ENCODE measurements at regions not wholly inside any gene's neighbourhood (a gene's known extent, or its start where the extent isn't known, plus 50 kb on each side); places are given as distances from the start of the nearest gene placed in this dataset.

DNA sequence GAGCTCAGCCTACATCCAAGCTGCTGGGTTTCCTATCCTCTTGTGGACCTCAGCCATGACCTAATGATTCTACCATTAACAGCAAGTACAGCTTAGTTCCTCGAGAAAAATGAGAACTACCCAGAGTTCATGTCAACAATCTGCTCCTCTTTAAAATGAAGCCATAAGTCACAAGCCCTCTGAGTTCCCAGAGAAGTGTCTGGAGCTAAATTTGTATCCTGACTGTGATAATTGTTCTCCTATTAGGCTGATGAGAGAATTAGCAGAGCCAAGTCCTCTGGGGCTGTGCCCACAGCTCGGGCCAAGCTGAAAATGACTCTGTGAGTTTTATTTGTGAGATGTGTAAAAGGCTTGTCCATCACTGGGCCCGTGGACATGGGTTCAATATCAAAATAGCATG is 145.1 kb upstream of the SMIM23 start:
- H4K8ac ChIP-seq (ENCODE audit: extremely low read depth, insufficient read depth, low read length) = no peak overlapping the region
- no peak overlapping the region for H3K23ac ChIP-seq (ENCODE audit: insufficient read length)
- H3K4me1 ChIP-seq (replicated peaks in 1 of 4; ENCODE audit: control insufficient read depth in 3 of 4, insufficient read depth in 4 of 4, low read length in 3 of 4) = peaks cover 0 to 4% (median 0%) of the 10 kb centered on the region in 4 experiments; a peak in 1 of 7 replicates
- H2BK120ac ChIP-seq (replicated peaks; ENCODE audit: low read depth, low read length) = no peak overlapping the region
- no peak overlapping the region for H2AFZ ChIP-seq (ENCODE audit: low read length)
- no peak overlapping the region for H3K14ac ChIP-seq (ENCODE audit: insufficient read length)
- no peak overlapping the region for H2BK5ac ChIP-seq (ENCODE audit: low read depth, low read length)
- WGBS, 2 experiments (ENCODE audit: extremely low coverage in 1 of 2, insufficient coverage in 1 of 2, insufficient read length in 1 of 2, insufficient replicate concordance in 2 of 2, low coverage in 1 of 2, low lambda C conversion rate in 2 of 2, missing lambda C conversion rate in 1 of 2) = 81% methylated on average over 3 of the region's 3 CpGs; no CpG with 5 or more reads in 1 of the 2 experiments
- H4K20me1 ChIP-seq (replicated peaks in 1 of 2; ENCODE audit: control insufficient read depth in 1 of 2, insufficient read depth in 2 of 2, low read length in 2 of 2) = no peaks in the 10 kb centered on the region
- TF ChIP-seq CTCF (IDR thresholded peaks at IDR 0.05; ENCODE audit: control extremely low read depth in 1 of 3, insufficient read depth in 1 of 3, low read depth in 1 of 3, low read length in 3 of 3) = no peak
- TF ChIP-seq ASH2L (IDR thresholded peaks at IDR 0.05; ENCODE audit: low read length) = no peak
- TF ChIP-seq POLR2A (IDR thresholded peaks at IDR 0.05; ENCODE audit: control extremely low read depth in 1 of 2, low read depth in 2 of 2, low read length in 2 of 2) = no peak
- TF ChIP-seq MAFK (IDR thresholded peaks at IDR 0.05; ENCODE audit: low read depth, low read length) = no peak
- peaks cover 2% of the 10 kb centered on the region; the same call in 1 of the 2 replicates for H3K23me2 ChIP-seq (ENCODE audit: low read depth, low read length)
- H2BK20ac ChIP-seq (ENCODE audit: low read length) = no peak overlapping the region
- H3K4me3 ChIP-seq (ENCODE audit: extremely low read depth in 1 of 4, insufficient read depth in 2 of 4, low read depth in 3 of 4, low read length in 4 of 4) = no peak overlapping the region
- FAIRE-seq (no peak), DNase-seq (ENCODE audit: low read depth in 1 of 2, low spot score in 2 of 2) (no peak)
- no peak overlapping the region for H2AK5ac ChIP-seq (ENCODE audit: low read depth, low read length)
- H3K79me2 ChIP-seq (ENCODE audit: control insufficient read depth in 1 of 2, insufficient read depth in 2 of 2, low read length in 2 of 2) = no peaks in the 10 kb centered on the region
- no peak overlapping the region for H3K9ac ChIP-seq (replicated peaks in 1 of 4; ENCODE audit: extremely low read depth in 1 of 4, low read depth in 3 of 4, low read length in 3 of 4)
- H3K27me3 ChIP-seq (replicated peaks in 1 of 4; ENCODE audit: control insufficient read depth in 3 of 4, extremely low read depth in 1 of 4, insufficient read depth in 3 of 4, low read length in 3 of 4) = no peaks in the 10 kb centered on the region; a peak in 1 of 7 replicates
- no peaks in the 10 kb centered on the region for H3K79me1 ChIP-seq (ENCODE audit: low read depth, low read length)
- H3K4ac ChIP-seq (replicated peaks; ENCODE audit: insufficient read length, low read depth, low read length) = no peak overlapping the region
- no peak overlapping the region for H4K5ac ChIP-seq (ENCODE audit: insufficient read length, low read depth, low read length)
- no peak overlapping the region for H2BK15ac ChIP-seq (ENCODE audit: low read length)
- H3K18ac ChIP-seq (ENCODE audit: extremely low read depth, low read length) = no peak overlapping the region
- H3K36me3 ChIP-seq (ENCODE audit: control insufficient read depth in 2 of 4, insufficient read depth in 4 of 4, low read length in 3 of 4) = no peaks in the 10 kb centered on the region
- no peak overlapping the region for H3K4me2 ChIP-seq (ENCODE audit: insufficient read depth in 1 of 2, low read depth in 2 of 2, low read length in 2 of 2)
- POLR2A ChIA-PET (ENCODE audit: partially characterized antibody) = no interaction called here
- no peaks in the 10 kb centered on the region for H3K9me3 ChIP-seq (ENCODE audit: insufficient read depth in 2 of 2, low read depth in 1 of 2, low read length in 1 of 2)
- no peak overlapping the region for H3K27ac ChIP-seq (ENCODE audit: low read depth, low read length)
- CTCF ChIA-PET (ENCODE audit: partially characterized antibody) = interaction anchor here (0.6 to 3.5 kb wide), 14 partner anchors 10 to 220 kb away, joined by 3 to 23 read pairs (median 3); no protein-coding TSS in a partner anchor
- H4K91ac ChIP-seq (replicated peaks; ENCODE audit: insufficient read length, low read length) = no peak overlapping the region
- H2BK12ac ChIP-seq (ENCODE audit: low read depth, low read length) = no peak overlapping the region
- no peak overlapping the region for H3K56ac ChIP-seq (replicated peaks; ENCODE audit: insufficient read length, low read depth, low read length)

Data from H1 (cell line).